Smooth muscle cell (in vitro differentiated cells): ENCODE measurements at regions not wholly inside any gene's neighbourhood (a gene's known extent, or its start where the extent isn't known, plus 50 kb on each side); places are given as distances from the start of the nearest gene placed in this dataset.
"Not testable (repeated sequence)": the region's sequence is repeated elsewhere in the genome, so short reads cannot be mapped to it uniquely, and the experiment has no call there.

Source experiments
- DNase-seq: peaks from one replicate; lab custom pipeline; 2025; ENCODE audit not compliant: unreplicated experiment; lab: John Stamatoyannopoulos, UW
- H2AFZ ChIP-seq: fragments of 200-600 bp; sonication (generic); 2 replicates; pipeline ENCODE4 v1.6.0; 2016; ENCODE audit warnings: antibody characterized with exemption, low read depth, mild to moderate bottlenecking
- H3F3A ChIP-seq: fragments of 200-600 bp; sonication (generic); 2 replicates; pipeline ENCODE4 v1.6.0; 2017; ENCODE audit warnings: antibody characterized with exemption, low read depth
- H3K27ac ChIP-seq: fragments of 200-600 bp; sonication (generic); 2 replicates; pipeline ENCODE4 v1.5.1; 2016; ENCODE audit warnings: low read depth, mild to moderate bottlenecking
- H3K27me3 ChIP-seq: fragments of 200-600 bp; sonication (generic); 2 replicates; pipeline ENCODE4 v1.6.1; 2016; ENCODE audit warnings: low read depth, mild to moderate bottlenecking
- H3K36me3 ChIP-seq: fragments of 200-600 bp; sonication (generic); 2 replicates; pipeline ENCODE4 v1.5.1; 2016; ENCODE audit warnings: low read depth
- H3K4me1 ChIP-seq: fragments of 200-600 bp; sonication (generic); 2 replicates; pipeline ENCODE4 v1.5.1; 2016; ENCODE audit warnings: low read depth
- H3K4me2 ChIP-seq: fragments of 200-600 bp; sonication (generic); 2 replicates; pipeline ENCODE4 v1.6.0; 2016; ENCODE audit warnings: mild to moderate bottlenecking
- H3K4me3 ChIP-seq: fragments of 200-600 bp; sonication (generic); 2 replicates; pipeline ENCODE4 v1.5.1; 2016; ENCODE audit warnings: mild to moderate bottlenecking
- H3K79me2 ChIP-seq: fragments of 200-600 bp; sonication (generic); 2 replicates; pipeline ENCODE4 v1.6.0; 2016; ENCODE audit warnings: low read depth, mild to moderate bottlenecking
- H3K9ac ChIP-seq: fragments of 200-600 bp; sonication (generic); 2 replicates; pipeline ENCODE4 v1.6.0; 2016; ENCODE audit warnings: low read depth
- H3K9me3 ChIP-seq: fragments of 200-600 bp; sonication (generic); replicated peaks from 2 replicates; pipeline ENCODE4 v1.5.1; 2016; ENCODE audit warnings: low read depth
- H4K20me1 ChIP-seq: fragments of 200-600 bp; sonication (generic); 2 replicates; pipeline ENCODE4 v1.6.0; 2016; ENCODE audit warnings: low read depth
- WGBS: methylation state at CpG from one replicate; pipeline ENCODE4 v1.1.7; 2016; ENCODE audit warnings: low lambda C conversion rate; 5-methylcytosine and 5-hydroxymethylcytosine counted together
- TF ChIP-seq, protein P1 (sequence below): fragments of 200-600 bp; sonication (generic); IDR thresholded peaks from 2 replicates; pipeline ENCODE4 v1.5.1; 2017; ENCODE audit warnings: borderline replicate concordance, mild to moderate bottlenecking, antibody characterized with exemption; ENCODE audit not compliant: insufficient read depth, poor library complexity, severe bottlenecking

DNA sequence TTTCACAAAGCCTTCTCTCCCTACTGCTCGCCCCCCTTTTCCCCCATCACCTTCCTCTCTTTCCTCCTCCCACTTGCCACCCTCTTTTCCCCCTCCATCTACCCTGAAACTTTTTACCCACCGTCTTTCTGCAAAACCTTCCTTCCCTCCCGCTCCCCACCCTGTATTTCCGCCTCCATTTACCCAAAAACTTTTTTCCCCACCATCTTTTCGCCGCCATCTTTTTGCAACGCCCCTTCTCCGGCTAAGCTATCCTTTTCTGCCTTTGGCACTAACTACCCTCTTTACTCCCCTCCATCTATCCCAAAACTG lies 205.2 kb upstream of the WSB1 start:
- WGBS: 75% methylated on average over 8 of the region's 8 CpGs
- no peak overlapping the region for H3K4me3 ChIP-seq
- no peak overlapping the region for H3K4me2 ChIP-seq
- H4K20me1 ChIP-seq: no peaks in the 10 kb centered on the region
- H3K9ac ChIP-seq: no peak overlapping the region
- TF ChIP-seq, protein P1, sequence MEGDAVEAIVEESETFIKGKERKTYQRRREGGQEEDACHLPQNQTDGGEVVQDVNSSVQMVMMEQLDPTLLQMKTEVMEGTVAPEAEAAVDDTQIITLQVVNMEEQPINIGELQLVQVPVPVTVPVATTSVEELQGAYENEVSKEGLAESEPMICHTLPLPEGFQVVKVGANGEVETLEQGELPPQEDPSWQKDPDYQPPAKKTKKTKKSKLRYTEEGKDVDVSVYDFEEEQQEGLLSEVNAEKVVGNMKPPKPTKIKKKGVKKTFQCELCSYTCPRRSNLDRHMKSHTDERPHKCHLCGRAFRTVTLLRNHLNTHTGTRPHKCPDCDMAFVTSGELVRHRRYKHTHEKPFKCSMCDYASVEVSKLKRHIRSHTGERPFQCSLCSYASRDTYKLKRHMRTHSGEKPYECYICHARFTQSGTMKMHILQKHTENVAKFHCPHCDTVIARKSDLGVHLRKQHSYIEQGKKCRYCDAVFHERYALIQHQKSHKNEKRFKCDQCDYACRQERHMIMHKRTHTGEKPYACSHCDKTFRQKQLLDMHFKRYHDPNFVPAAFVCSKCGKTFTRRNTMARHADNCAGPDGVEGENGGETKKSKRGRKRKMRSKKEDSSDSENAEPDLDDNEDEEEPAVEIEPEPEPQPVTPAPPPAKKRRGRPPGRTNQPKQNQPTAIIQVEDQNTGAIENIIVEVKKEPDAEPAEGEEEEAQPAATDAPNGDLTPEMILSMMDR: no peak
- H2AFZ ChIP-seq: no peak overlapping the region
- H3K4me1 ChIP-seq: no peaks in the 10 kb centered on the region
- no peak for DNase-seq
- no peaks in the 10 kb centered on the region for H3K9me3 ChIP-seq
- no peaks in the 10 kb centered on the region for H3K79me2 ChIP-seq
- H3K27ac ChIP-seq: no peak overlapping the region
- no peaks in the 10 kb centered on the region for H3F3A ChIP-seq
- H3K36me3 ChIP-seq: no peaks in the 10 kb centered on the region
- H3K27me3 ChIP-seq: no peaks in the 10 kb centered on the region

DNA sequence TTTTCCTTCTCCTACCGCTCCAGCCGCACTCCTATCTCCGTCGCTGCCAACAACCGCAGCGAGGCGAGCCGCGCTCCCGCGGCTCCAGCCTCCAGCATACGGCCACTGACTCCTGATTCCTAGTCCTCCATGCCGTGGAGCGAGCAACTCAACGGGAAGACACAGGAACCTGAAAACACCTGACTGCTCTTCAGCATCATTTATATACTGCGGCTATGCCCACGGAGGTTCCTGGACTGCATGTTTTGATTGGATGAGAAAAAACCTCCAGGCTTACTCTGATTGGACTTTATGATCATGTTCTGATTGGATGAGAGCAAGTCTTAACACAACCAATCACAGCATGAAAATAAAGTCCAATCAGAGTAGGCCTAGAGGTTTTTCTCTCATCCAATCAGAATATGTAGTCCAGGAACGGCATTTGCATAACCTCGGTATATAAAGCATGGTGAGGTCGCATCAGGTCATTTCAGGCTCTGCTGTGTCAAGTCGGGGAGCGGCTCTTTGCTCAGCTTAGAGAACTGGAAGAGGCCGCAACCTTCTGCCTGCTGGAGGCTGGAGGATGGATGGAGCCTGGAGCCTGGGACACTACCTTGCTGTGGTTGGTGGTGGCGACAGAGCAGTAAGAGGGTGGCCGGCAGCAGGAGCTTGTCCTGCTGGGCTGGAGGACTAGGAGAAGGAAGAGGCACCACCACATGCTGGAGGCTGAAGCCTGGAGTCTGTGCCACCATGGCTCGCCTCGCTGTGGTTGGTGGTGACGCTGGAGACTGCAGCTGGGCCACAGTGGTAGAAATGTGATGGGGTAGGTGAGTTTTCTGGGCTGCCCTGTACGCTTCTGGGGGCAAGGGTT lies 204.6 kb upstream of the WSB1 start:
- not testable (repeated sequence) for H3K9ac ChIP-seq

DNA sequence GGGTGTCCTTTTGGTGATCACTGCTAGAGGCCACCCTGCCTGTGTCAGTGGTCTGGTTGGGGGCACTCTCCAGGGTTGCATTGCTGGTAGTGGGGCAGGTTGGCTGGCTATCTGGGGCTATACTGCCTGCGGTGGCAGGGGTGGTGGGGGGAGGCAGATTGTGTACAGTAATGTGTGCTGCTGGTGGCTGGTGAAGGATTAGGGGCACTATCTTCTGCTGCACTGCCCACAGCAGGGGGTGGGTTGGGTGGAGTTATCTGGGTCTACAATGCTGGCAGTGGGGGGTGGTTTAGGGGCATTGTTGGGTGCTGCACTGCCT lies 204.0 kb upstream of the WSB1 start:
- Histone ChIP-seq H3K9me3 (no peaks in the 10 kb centered on the region), H3K4me1 (no peaks in the 10 kb centered on the region), H3F3A (no peaks in the 10 kb centered on the region), H3K4me3 (no peak overlapping the region), H3K79me2 (no peaks in the 10 kb centered on the region), H3K4me2 (no peak overlapping the region), H3K27ac (no peak overlapping the region), H3K9ac (no peak overlapping the region), H3K36me3 (no peaks in the 10 kb centered on the region), H2AFZ (no peak overlapping the region), H4K20me1 (no peaks in the 10 kb centered on the region), H3K27me3 (no peaks in the 10 kb centered on the region)
- no peak for DNase-seq
- TF ChIP-seq, protein P1: no peak
- WGBS: 86% methylated on average over 1 of the region's 1 CpG

More for the DNA sequence above, 204.6 kb upstream of the WSB1 start:
- H3K79me2 ChIP-seq, H4K20me1 ChIP-seq, H3K27ac ChIP-seq, H3F3A ChIP-seq, H3K36me3 ChIP-seq, H3K27me3 ChIP-seq, H3K4me1 ChIP-seq, H2AFZ ChIP-seq, H3K4me3 ChIP-seq, DNase-seq, H3K9me3 ChIP-seq, H3K4me2 ChIP-seq: not testable (repeated sequence)
- WGBS: 91% methylated on average over 29 of the region's 29 CpGs

DNA sequence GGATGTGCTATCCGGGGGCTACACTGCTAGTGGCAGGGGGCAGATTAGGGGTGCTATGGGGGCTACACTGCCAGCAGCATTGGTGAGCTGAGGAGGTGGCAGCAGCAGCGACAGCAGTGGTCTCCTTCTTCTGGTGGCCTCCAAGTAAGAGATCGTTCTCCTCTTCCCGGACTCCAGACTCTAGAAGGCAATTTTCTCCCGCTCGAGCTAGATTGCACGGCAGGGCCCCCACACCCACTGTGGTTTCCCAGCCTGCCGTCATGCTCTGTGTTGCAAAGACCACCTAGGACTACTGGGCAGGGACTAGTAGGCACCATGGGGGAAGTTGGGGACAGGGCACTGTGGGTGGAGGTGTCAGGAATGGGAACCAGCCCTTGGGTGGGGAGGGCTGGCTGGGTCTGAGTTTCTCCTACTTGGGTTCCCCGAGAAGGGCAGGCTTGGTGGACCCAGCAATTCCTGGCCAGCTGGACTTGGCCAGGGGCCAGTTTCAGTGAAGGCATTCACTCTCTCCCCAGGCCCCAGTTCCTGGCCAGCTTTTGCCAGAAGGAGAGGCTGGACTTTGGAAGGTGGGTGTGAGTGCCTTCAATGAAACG lies 203.4 kb upstream of the WSB1 start:
- not testable (repeated sequence) for H3K36me3 ChIP-seq, H3K9ac ChIP-seq, H3F3A ChIP-seq, H3K79me2 ChIP-seq, H3K27me3 ChIP-seq, H3K9me3 ChIP-seq, H4K20me1 ChIP-seq, H3K4me2 ChIP-seq, H3K4me1 ChIP-seq, H3K27ac ChIP-seq, H3K4me3 ChIP-seq, H2AFZ ChIP-seq, DNase-seq
- 85% methylated on average over 9 of the region's 10 CpGs for WGBS
